HG03558 (cell line): ENCODE measurements at regions not wholly inside any gene's neighbourhood (a gene's known extent, or its start where the extent isn't known, plus 50 kb on each side); places are given as distances from the start of the nearest gene placed in this dataset.

Source experiments
- ATAC-seq: cut with Tn5 transposase; IDR thresholded peaks from one replicate; pipeline ENCODE4 v1.9.1; 2021; ENCODE audit warnings: moderate number of reproducible peaks; ENCODE audit not compliant: unreplicated experiment; ENCODE audit errors: extremely low read depth

- no peak for ATAC-seq
Observed at GRCh38 chr16:86051368-86052114, 152.6 kb downstream of the IRF8 start.

- ATAC-seq, result no peak
Observed at GRCh38 chr16:86052115-86052670, 153.2 kb downstream of the IRF8 start.

GRCh38 chr16:86052926-86053325, 154.0 kb downstream of the IRF8 start:
- ATAC-seq, result no peak

- ATAC-seq, result no peak
Observed at GRCh38 chr16:86059253-86060171, 160.6 kb downstream of the IRF8 start.

GRCh38 chr16:86060381-86061317, 161.7 kb downstream of the IRF8 start:
- ATAC-seq, result no peak

GRCh38 chr16:86061318-86061695, 162.3 kb downstream of the IRF8 start:
- no peak for ATAC-seq

GRCh38 chr16:86061721-86062120, 162.8 kb downstream of the IRF8 start:
- no peak for ATAC-seq

GRCh38 chr16:86062271-86062965, 163.5 kb downstream of the IRF8 start:
- no peak for ATAC-seq

DNA sequence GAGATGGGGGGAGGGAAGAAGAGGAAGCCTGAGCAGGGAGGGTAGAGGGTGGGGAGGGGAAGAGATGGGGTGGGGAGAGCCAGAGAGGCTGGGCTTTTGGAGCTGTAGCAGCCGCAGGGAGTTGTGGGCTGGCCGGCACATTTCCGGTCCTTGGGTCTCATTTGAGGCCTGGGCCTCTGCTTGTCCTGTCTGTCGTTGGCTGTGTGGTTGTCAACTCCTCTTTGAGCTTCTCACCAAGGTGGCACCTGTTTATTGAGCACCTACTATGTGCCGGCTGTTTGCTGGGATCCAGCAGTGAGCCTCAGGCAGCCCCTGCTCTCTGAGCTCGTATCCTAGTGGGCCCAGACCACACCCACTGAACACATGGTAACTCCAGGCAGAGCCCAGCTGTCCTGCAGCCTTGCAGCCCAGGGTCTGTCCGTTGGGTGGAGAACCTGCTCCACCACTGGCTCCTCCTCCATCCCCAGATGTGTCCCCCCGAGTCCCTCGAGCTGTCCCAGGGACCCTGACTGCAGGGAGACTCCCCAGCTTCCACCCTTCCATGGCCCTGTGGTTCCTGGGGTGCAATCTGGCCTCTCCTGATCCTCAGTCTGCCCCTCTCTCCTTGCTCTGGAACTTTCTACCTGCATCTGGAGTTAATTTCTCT, 164.9 kb downstream of the IRF8 start:
- ATAC-seq, result no peak

- no peak for ATAC-seq
Observed at GRCh38 chr16:86064431-86065250, 165.7 kb downstream of the IRF8 start.

- no peak for ATAC-seq
Observed at GRCh38 chr16:86065711-86066110, 166.7 kb downstream of the IRF8 start.

DNA sequence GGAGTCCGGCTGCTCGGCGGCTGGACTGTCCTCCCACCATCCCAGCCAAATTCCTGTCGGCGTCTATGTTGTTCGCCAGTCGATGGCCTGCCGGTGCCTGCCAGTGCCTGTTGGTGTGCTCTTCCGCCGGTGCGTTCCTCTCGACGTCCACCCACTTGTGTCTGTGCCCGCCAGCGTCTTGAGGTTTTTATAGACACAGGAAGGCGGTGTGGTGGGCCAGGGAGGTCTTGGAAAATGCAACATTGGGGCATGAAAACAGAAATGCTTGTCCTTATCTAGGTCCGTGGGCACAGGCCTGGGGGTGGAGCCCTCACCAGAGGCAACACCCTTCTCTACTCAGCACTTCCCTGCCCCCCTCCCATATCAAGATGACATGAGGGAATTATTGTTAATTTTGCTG, 167.8 kb downstream of the IRF8 start:
- ATAC-seq, result no peak

DNA sequence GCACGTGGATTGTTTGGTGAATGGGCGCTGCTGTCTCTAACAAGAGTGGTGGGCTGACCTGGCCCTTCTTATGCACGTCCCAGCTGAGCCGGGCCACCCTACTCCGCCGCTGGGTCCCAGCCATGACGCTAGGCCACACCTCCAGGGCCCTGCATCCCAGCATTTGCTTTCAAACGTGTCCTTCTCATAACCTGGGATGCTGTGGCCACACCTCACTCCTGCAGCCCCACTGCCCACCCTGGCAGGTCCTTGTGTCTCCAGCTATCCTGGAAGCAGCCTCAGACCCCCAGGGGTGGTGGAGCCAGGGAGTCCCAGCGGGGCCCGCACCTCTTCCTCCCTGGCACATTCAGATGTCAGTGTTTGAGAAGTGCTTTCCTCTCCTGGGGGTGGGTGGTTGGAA, 168.6 kb downstream of the IRF8 start:
- ATAC-seq, result no peak

DNA sequence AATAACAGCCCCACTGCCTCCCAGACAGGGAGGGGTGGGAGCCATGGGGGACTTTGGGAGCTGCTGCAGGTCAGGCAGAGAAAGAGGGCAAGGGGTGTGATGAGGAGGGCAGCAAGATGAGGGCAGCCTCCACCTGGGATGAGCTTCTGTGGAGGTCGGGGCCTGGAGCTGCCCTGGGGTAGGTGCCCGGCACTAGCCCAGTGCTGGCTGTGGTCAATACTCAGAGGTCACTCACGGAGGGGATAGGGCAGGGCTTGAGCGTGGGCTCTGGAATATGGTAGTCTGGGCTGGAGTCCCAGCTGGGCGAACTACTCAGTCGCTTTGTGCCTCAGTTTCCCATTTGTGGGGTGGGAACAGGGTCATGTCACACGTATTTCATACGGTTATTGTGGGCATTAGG, 169.0 kb downstream of the IRF8 start:
- ATAC-seq, result no peak

DNA sequence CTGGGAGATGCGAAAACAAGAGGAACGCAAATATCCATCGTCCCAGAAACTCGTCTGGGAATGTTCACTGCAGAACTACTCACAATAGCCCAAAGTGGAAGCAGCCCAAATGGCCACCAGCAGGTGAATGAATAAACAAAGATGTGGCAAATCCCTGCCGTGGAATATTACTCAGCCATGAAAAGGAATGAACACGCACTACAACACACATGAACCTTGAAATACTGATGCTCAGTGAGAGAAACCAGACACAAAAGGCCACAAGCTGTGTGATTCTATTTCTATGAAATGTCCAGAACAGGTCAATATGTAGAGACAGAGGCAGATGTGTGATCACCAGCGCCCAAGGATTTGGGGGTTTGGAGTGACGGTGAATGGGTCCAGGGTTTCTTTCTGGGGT, 169.8 kb downstream of the IRF8 start:
- ATAC-seq, result no peak

- no peak for ATAC-seq
Observed at GRCh38 chr16:86069736-86070298, 170.9 kb downstream of the IRF8 start.

- ATAC-seq, result no peak
Observed at GRCh38 chr16:86070484-86070883, 171.5 kb downstream of the IRF8 start.

GRCh38 chr16:86070971-86071370, 172.0 kb downstream of the IRF8 start:
- no peak for ATAC-seq
